Ovary (tissue), 7 donors: ENCODE measurements at regions not wholly inside any gene's neighbourhood (a gene's known extent, or its start where the extent isn't known, plus 50 kb on each side); places are given as distances from the start of the nearest gene placed in this dataset.
"Not testable (repeated sequence)": the region's sequence is repeated elsewhere in the genome, so short reads cannot be mapped to it uniquely, and the experiment has no call there.

Source experiments
- DNase-seq, 5 donors: peaks; one replicate each; pipeline ENCODE4 v3.0.0-alpha.2; 2019 to 2020
- H3K27ac ChIP-seq, 2 donors: fragments of 200-600 bp; one replicate each; pipeline versions ENCODE4 v1.5.1 to v1.8.0; 2019 to 2022
- H3K27me3 ChIP-seq: fragments of 200-600 bp; one replicate; pipeline ENCODE4 v1.8.0; 2022
- H3K36me3 ChIP-seq: fragments of 200-600 bp; sonication (generic); one replicate; pipeline ENCODE4 v1.5.1; 2019
- H3K4me1 ChIP-seq: one replicate; pipeline ENCODE4 v1.8.1; 2013; ENCODE audit warnings: mild to moderate bottlenecking, moderate library complexity; ENCODE audit not compliant: insufficient read depth
- H3K4me3 ChIP-seq: fragments of 200-600 bp; sonication (generic); one replicate; pipeline ENCODE4 v1.5.1; 2017
- H3K9me3 ChIP-seq, 2 donors: fragments of 200-600 bp in 1 of 2; sonication (generic) in 1 of 2; one replicate each; pipeline versions ENCODE4 v1.5.1 to v1.8.1; 2013 to 2019; ENCODE audit warnings: mild to moderate bottlenecking in 1 of 2, moderate library complexity in 1 of 2
- CTCF ChIP-seq, 3 donors: fragments of 450-650 bp in 2 of 3; fragments of 200-600 bp in 1 of 3; IDR thresholded peaks; one replicate each; pipeline versions ENCODE4 v1.5.1 to v1.8.0; 2016 to 2022; ENCODE audit warnings: antibody characterized with exemption in 3 of 3, mild to moderate bottlenecking in 1 of 3
- EP300 ChIP-seq: sonication (generic); formaldehyde crosslinking; IDR thresholded peaks from one replicate; pipeline ENCODE4 v1.6.1; 2017; ENCODE audit warnings: antibody characterized with exemption
- POLR2A ChIP-seq: fragments of 450-650 bp; IDR thresholded peaks from one replicate; pipeline ENCODE4 v1.6.1; 2017; ENCODE audit warnings: antibody characterized with exemption, mild to moderate bottlenecking, moderate library complexity
- WGBS, 3 donors: extraction: QIAGEN DNeasy Blood & Tissue Kit in 1 of 3; methylation state at CpG; one replicate each; pipeline versions ENCODE4 v1.1.5 to v1.1.7; 2013 to 2017; 5-methylcytosine and 5-hydroxymethylcytosine counted together
- intact Hi-C, 4 donors: fragments of 100-400 bp; cut with DNase I; formaldehyde crosslinking; loops; one replicate each; pipeline versions ENCODE4 v1.11.0 to v1.15.1; 2022 to 2023
- donor health status: DM: no; HTN: no; CAD: no; lungs with moderate emphysema.
- donor health status: DM: no; HTN: no; CAD: no.
- donor health status: Bipolar disorder and iron deficiency.
- donor health status: DM: no; HTN: no; CAD: no.
- donor health status: DM: yes; HTN: yes; CAD: no.

DNA sequence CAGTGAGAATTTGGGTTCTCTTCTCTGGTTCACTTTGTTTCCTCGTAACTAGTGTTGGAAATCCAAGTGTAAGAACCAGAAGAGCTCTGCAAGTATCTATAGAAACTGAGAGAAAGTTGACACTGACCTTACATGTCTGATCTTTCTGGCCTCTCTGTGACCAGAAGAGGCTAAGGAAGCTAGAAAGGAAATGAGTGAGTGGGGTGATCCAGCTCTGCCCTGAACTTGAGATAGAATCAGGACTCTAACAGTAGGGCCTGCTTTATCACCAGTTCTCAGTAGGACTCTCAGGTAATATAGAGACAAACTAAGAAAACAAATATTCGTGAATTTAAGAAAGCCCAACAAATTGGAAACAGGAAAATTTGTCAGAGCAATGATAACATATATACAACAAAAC lies 441.2 kb upstream of the ZNF804A start:
- Histone ChIP-seq H3K9me3 (no peaks in the 10 kb centered on the region), H3K36me3 (no peaks in the 10 kb centered on the region), H3K4me1 (no peaks in the 10 kb centered on the region), H3K4me3 (no peak overlapping the region), H3K27me3 (no peaks in the 10 kb centered on the region), H3K27ac (no peak overlapping the region)
- TF ChIP-seq POLR2A = no peak
- no peak for TF ChIP-seq CTCF (IDR thresholded peaks at IDR 0.05)
- TF ChIP-seq EP300 = no peak
- intact Hi-C loops = no loop called here
- no peak for DNase-seq
- 41 to 59% (median 50%) methylated on average over 2 of the region's 2 CpGs for WGBS, 3 donors

GRCh38 chr2:184162426-184162825 lies 435.9 kb upstream of the ZNF804A start:
- TF ChIP-seq EP300 (no peak), POLR2A (no peak), CTCF (IDR thresholded peaks at IDR 0.05) (no peak)
- 80 to 88% (median 86%) methylated on average over 2 of the region's 2 CpGs for WGBS, 3 donors
- Histone ChIP-seq H3K27ac (no peak overlapping the region), H3K4me1 (no peaks in the 10 kb centered on the region), H3K36me3 (no peaks in the 10 kb centered on the region), H3K4me3 (no peak overlapping the region), H3K9me3 (no peaks in the 10 kb centered on the region), H3K27me3 (no peaks in the 10 kb centered on the region)
- no peak for DNase-seq
- intact Hi-C loops = no loop called here

GRCh38 chr2:184168823-184169222 lies 429.5 kb upstream of the ZNF804A start:
- H3K27me3 ChIP-seq, H3K9me3 ChIP-seq, intact Hi-C loops, H3K4me1 ChIP-seq, H3K27ac ChIP-seq, H3K4me3 ChIP-seq, H3K36me3 ChIP-seq, DNase-seq: not testable (repeated sequence)
- 79 to 88% (median 88%) methylated on average over 5 of the region's 5 CpGs for WGBS, 3 donors

DNA sequence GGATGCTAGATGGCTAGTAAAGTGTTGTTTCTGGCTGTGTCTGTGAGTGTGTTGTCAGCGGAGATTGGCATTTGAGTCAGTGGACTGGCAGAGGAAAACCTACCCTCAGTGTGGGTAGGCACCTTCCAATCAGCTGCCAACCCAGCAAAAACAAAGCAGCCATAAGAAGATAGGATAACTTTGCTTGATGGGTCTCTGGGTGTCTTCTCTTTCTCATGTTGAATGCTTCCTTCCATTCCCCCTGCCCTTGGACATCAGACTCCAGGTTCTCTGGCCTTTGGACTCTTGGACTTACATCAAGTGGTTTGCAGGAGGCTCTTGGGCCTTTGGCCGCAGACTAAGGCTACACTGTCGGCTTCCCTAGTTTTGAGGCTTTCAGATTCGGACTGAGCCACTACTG lies 429.0 kb upstream of the ZNF804A start:
- Histone ChIP-seq H3K4me3 (no peak overlapping the region), H3K4me1 (no peaks in the 10 kb centered on the region), H3K36me3 (no peaks in the 10 kb centered on the region), H3K27me3 (no peaks in the 10 kb centered on the region), H3K27ac (no peak overlapping the region), H3K9me3 (no peaks in the 10 kb centered on the region)
- 93 to 95% (median 95%) methylated on average over 4 of the region's 4 CpGs for WGBS, 3 donors
- DNase-seq = no peak
- intact Hi-C loops = no loop called here
- TF ChIP-seq EP300 (no peak), CTCF (IDR thresholded peaks at IDR 0.05) (no peak), POLR2A (no peak)

DNA sequence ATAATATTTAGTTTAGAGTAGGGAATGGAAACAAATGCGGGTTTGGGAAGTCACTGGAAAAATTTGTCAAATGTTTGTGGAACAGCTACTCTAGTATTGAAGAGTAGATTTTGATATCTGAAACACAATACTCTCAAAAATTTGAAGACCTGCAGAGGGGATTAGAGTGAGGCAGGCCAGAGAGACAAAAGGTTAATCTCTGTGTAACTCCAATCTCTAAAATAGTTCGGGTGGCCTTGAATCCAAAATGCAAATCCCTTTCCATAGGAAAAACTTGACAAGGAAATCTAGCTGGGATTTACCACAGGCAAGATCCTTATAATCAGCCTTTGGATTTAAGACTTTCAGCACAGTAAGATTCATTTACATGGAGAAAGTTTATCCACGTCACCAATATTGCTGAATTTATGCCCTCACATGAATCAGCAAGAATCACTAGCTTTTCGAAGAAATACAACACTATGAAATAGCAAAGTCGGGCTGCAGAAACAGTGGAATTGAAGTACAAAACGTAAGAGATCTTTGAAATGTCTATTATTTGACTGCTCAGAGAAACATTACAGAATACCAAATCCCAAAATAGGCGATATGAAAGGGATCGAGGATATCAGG lies 423.7 kb upstream of the ZNF804A start:
- DNase-seq = no peak
- 80 to 84% (median 83%) methylated on average over 8 of the region's 8 CpGs for WGBS, 3 donors
- no peak overlapping the region for H3K4me3 ChIP-seq
- TF ChIP-seq CTCF (IDR thresholded peaks at IDR 0.05) = no peak
- TF ChIP-seq EP300 = no peak
- no peak for TF ChIP-seq POLR2A
- no peaks in the 10 kb centered on the region for H3K27me3 ChIP-seq
- H3K27ac ChIP-seq = no peak overlapping the region
- H3K4me1 ChIP-seq = no peaks in the 10 kb centered on the region
- no peaks in the 10 kb centered on the region for H3K9me3 ChIP-seq
- intact Hi-C loops = no loop called here
- no peaks in the 10 kb centered on the region for H3K36me3 ChIP-seq
